OCI-LY3 (cell line): ENCODE measurements at regions not wholly inside any gene's neighbourhood (a gene's known extent, or its start where the extent isn't known, plus 50 kb on each side); places are given as distances from the start of the nearest gene placed in this dataset.

Experiments used
- H2AFZ ChIP-seq: fragments of 200-600, 300-600 bp; shearing (Covaris generic); 2 replicates; pipeline ENCODE4 v1.6.0; 2014; ENCODE audit warnings: antibody characterized with exemption, low read depth, low read length
- H3K27ac ChIP-seq: fragments of 200-600, 300-600 bp; sonication (generic); 2 replicates; pipeline ENCODE4 v1.5.1; 2014; ENCODE audit warnings: mild to moderate bottlenecking, low read length, moderate library complexity, mixed read lengths
- H3K27me3 ChIP-seq: fragments of 200-600, 300-600 bp; sonication (generic); 2 replicates; pipeline ENCODE4 v1.6.1; 2014; ENCODE audit warnings: low read depth, low read length, mixed read lengths
- H3K36me3 ChIP-seq: fragments of 200-600, 300-600 bp; sonication (generic); replicated peaks from 2 replicates; pipeline ENCODE3; 2014; ENCODE audit warnings: low read depth, low read length, mixed read lengths
- H3K4me1 ChIP-seq: fragments of 300-600, 200-600 bp; sonication (generic); 2 replicates; pipeline ENCODE4 v1.6.1; 2014; ENCODE audit warnings: low read length, mixed read lengths
- H3K4me2 ChIP-seq: fragments of 200-600, 300-600 bp; sonication (generic); 2 replicates; pipeline ENCODE4 v1.6.1; 2014; ENCODE audit warnings: low read length, mixed read lengths
- H3K4me3 ChIP-seq: fragments of 300-600, 200-600 bp; sonication (generic); 2 replicates; pipeline ENCODE4 v1.5.1; 2014; ENCODE audit warnings: antibody characterized with exemption, mild to moderate bottlenecking, low read length, moderate library complexity
- H3K79me2 ChIP-seq: fragments of 300-600, 200-600 bp; shearing (Covaris generic); 2 replicates; pipeline ENCODE4 v1.6.1; 2014; ENCODE audit warnings: mild to moderate bottlenecking, low read length, mixed read lengths
- H3K9ac ChIP-seq: fragments of 300-600, 200-600 bp; shearing (Covaris generic); 2 replicates; pipeline ENCODE4 v1.6.0; 2014; ENCODE audit warnings: mild to moderate bottlenecking, low read length, moderate library complexity
- H3K9me3 ChIP-seq: fragments of 200-600, 300-600 bp; shearing (Covaris generic); 2 replicates; pipeline ENCODE4 v1.6.1; 2014; ENCODE audit warnings: low read length, mixed read lengths; ENCODE audit not compliant: insufficient read depth
- H4K20me1 ChIP-seq: fragments of 200-600, 300-600 bp; sonication (generic); 2 replicates; pipeline ENCODE4 v1.6.1; 2016; ENCODE audit warnings: low read length, mixed read lengths; ENCODE audit not compliant: insufficient read depth
- CTCF ChIP-seq: fragments of 200-600, 300-600 bp; sonication (generic); IDR thresholded peaks from 2 replicates; pipeline ENCODE4 v1.5.1; 2014; ENCODE audit warnings: antibody characterized with exemption, low read length, low read depth
- EZH2phosphoT487 ChIP-seq: fragments of 200-600 bp; shearing (Covaris generic); IDR thresholded peaks from 2 replicates; pipeline ENCODE4 v1.6.1; 2018; ENCODE audit warnings: antibody characterized with exemption, mixed run types, low read depth

- H3K79me2 ChIP-seq = no peaks in the 10 kb centered on the region
- no peak overlapping the region for H3K4me3 ChIP-seq
- no peak overlapping the region for H3K27ac ChIP-seq
- no peaks in the 10 kb centered on the region for H3K9me3 ChIP-seq
- TF ChIP-seq EZH2phosphoT487 (no peak), CTCF (no peak)
- H3K4me2 ChIP-seq = no peak overlapping the region
- no peaks in the 10 kb centered on the region for H4K20me1 ChIP-seq
- no peak overlapping the region for H2AFZ ChIP-seq
- H3K9ac ChIP-seq = no peak overlapping the region
- H3K36me3 ChIP-seq = no peaks in the 10 kb centered on the region
- H3K4me1 ChIP-seq = peaks cover 10% of the 10 kb centered on the region
- no peaks in the 10 kb centered on the region for H3K27me3 ChIP-seq
These were observed 78.8 kb upstream of the PCDH7 start for GRCh38 chr4:30641345-30641744.

- Histone ChIP-seq H3K4me3 (no peak overlapping the region), H3K36me3 (no peaks in the 10 kb centered on the region), H3K27me3 (no peaks in the 10 kb centered on the region), H3K79me2 (no peaks in the 10 kb centered on the region), H2AFZ (no peak overlapping the region), H3K9ac (no peak overlapping the region), H4K20me1 (no peaks in the 10 kb centered on the region), H3K27ac (no peak overlapping the region), H3K4me1 (peaks cover 10% of the 10 kb centered on the region), H3K4me2 (no peak overlapping the region), H3K9me3 (no peaks in the 10 kb centered on the region)
- no peak for TF ChIP-seq CTCF
- no peak for TF ChIP-seq EZH2phosphoT487
These were observed 77.6 kb upstream of the PCDH7 start for GRCh38 chr4:30642567-30642966.

- Histone ChIP-seq H2AFZ (no peak overlapping the region), H3K27ac (no peak overlapping the region), H3K4me2 (no peak overlapping the region), H3K4me1 (no peaks in the 10 kb centered on the region), H4K20me1 (no peaks in the 10 kb centered on the region), H3K79me2 (no peaks in the 10 kb centered on the region), H3K9ac (no peak overlapping the region), H3K9me3 (no peaks in the 10 kb centered on the region), H3K27me3 (no peaks in the 10 kb centered on the region), H3K4me3 (no peak overlapping the region), H3K36me3 (no peaks in the 10 kb centered on the region)
- TF ChIP-seq EZH2phosphoT487 (no peak), CTCF (no peak)
These were observed 66.9 kb upstream of the PCDH7 start for GRCh38 chr4:30653291-30653690.

- Histone ChIP-seq H3K27ac (no peak overlapping the region), H3K4me2 (no peak overlapping the region), H3K4me3 (no peak overlapping the region), H3K9me3 (no peaks in the 10 kb centered on the region), H2AFZ (no peak overlapping the region), H3K4me1 (no peaks in the 10 kb centered on the region), H3K36me3 (no peaks in the 10 kb centered on the region), H3K9ac (no peak overlapping the region), H4K20me1 (no peaks in the 10 kb centered on the region), H3K79me2 (no peaks in the 10 kb centered on the region), H3K27me3 (no peaks in the 10 kb centered on the region)
- TF ChIP-seq EZH2phosphoT487 (no peak), CTCF (no peak)
These were observed 63.3 kb upstream of the PCDH7 start for GRCh38 chr4:30656828-30657227.
